Keratinocyte (primary cell): ENCODE measurements at regions not wholly inside any gene's neighbourhood (a gene's known extent, or its start where the extent isn't known, plus 50 kb on each side); places are given as distances from the start of the nearest gene placed in this dataset.

Source experiments
- EZH2 ChIP-seq: IDR thresholded peaks from one replicate; pipeline ENCODE4 v1.6.1; 2012; ENCODE audit warnings: inconsistent platforms, mild to moderate bottlenecking, low read length, moderate library complexity
- TF ChIP-seq, protein P1 (sequence below), 3 experiments: IDR thresholded peaks in 1 of 3; conservative IDR thresholded peaks in 1 of 3; optimal IDR thresholded peaks in 1 of 3; 2 replicates in 2 of 3; 3 replicates in 1 of 3; pipeline versions ENCODE3 to v1.5.1; 2011; ENCODE audit warnings: low read length in 3 of 3, mild to moderate bottlenecking in 3 of 3, moderate library complexity in 2 of 3, control low read depth in 1 of 3, inconsistent platforms in 1 of 3; ENCODE audit not compliant: insufficient read depth in 2 of 3; ENCODE audit errors: extremely low read depth in 1 of 3

DNA sequence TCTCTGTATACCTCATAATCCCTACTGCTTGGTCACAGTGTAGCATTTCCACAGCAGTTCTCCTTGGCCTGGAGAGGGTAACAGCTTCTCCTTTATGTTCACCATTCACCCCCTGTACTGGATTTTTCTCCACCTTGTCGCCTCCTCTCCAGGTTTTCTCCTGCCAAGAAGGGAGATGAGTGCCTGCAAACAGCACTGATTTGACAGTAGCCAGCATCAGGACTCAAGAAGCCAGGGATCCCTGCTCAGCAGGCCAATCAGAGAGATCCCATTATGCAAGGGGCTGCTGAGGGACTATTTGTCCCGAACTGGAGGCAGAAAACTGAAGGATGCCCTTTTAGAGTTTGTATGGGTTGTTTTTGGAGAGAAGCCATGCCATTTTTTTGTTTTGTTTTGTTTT lies 68.6 kb upstream of the RIPOR2 start:
- TF ChIP-seq, protein P1, sequence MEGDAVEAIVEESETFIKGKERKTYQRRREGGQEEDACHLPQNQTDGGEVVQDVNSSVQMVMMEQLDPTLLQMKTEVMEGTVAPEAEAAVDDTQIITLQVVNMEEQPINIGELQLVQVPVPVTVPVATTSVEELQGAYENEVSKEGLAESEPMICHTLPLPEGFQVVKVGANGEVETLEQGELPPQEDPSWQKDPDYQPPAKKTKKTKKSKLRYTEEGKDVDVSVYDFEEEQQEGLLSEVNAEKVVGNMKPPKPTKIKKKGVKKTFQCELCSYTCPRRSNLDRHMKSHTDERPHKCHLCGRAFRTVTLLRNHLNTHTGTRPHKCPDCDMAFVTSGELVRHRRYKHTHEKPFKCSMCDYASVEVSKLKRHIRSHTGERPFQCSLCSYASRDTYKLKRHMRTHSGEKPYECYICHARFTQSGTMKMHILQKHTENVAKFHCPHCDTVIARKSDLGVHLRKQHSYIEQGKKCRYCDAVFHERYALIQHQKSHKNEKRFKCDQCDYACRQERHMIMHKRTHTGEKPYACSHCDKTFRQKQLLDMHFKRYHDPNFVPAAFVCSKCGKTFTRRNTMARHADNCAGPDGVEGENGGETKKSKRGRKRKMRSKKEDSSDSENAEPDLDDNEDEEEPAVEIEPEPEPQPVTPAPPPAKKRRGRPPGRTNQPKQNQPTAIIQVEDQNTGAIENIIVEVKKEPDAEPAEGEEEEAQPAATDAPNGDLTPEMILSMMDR (optimal IDR thresholded peaks at IDR 0.05 in 1 of 3, IDR thresholded peaks at IDR 0.05 in 1 of 3, conservative IDR thresholded peaks at IDR 0.05 in 1 of 3; ENCODE audit: extremely low read depth in 1 of 3, insufficient read depth in 2 of 3, low read length in 3 of 3) = no peak
- no peak for TF ChIP-seq EZH2
